ENCODE measurements at regions not wholly inside any gene's neighbourhood (a gene's known extent, or its start where the extent isn't known, plus 50 kb on each side); places are given as distances from the start of the nearest gene placed in this dataset.
"Not testable (repeated sequence)": the region's sequence is repeated elsewhere in the genome, so short reads cannot be mapped to it uniquely, and the experiment has no call there.

- TF ChIP-seq CTCF (IDR thresholded peaks at IDR 0.05; ENCODE audit: low read depth, low read length, missing input control); REST (IDR thresholded peaks at IDR 0.05); TAF1 (conservative IDR thresholded peaks at IDR 0.05); YY1 (IDR thresholded peaks at IDR 0.05); FOXA1 (IDR thresholded peaks at IDR 0.05): not testable (repeated sequence)
Observed at GRCh38 chr5:30556-30955, 61.4 kb upstream of the PLEKHG4B start.

All from liver (tissue), 3 donors.